ENCODE measurements at regions not wholly inside any gene's neighbourhood (a gene's known extent, or its start where the extent isn't known, plus 50 kb on each side); places are given as distances from the start of the nearest gene placed in this dataset.
"Not testable (repeated sequence)": the region's sequence is repeated elsewhere in the genome, so short reads cannot be mapped to it uniquely, and the experiment has no call there.

DNA sequence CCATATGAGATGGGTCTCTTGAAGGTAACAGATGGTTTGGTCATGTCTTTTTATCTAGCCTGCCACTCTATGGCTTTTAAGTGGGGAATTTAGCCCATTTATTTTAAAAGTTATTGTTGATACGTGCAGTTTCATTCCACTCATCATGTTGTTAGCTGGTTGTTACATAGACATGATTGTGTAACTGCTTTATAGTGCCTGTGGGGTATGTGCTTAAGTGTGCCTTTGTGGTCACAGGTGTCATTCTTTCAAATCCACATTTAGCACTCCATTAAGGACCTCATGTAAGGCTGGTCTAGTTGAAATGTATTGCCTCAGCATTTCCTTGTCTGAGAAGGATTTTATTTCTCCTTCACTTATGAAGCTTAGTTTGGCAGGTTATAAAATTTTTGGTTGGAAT is 263.8 kb upstream of the LUZP2 start:
- no peak for DNase-seq

- no peak for DNase-seq
Measured at GRCh38 chr11:24234822-24235508, 261.9 kb upstream of the LUZP2 start.

DNA sequence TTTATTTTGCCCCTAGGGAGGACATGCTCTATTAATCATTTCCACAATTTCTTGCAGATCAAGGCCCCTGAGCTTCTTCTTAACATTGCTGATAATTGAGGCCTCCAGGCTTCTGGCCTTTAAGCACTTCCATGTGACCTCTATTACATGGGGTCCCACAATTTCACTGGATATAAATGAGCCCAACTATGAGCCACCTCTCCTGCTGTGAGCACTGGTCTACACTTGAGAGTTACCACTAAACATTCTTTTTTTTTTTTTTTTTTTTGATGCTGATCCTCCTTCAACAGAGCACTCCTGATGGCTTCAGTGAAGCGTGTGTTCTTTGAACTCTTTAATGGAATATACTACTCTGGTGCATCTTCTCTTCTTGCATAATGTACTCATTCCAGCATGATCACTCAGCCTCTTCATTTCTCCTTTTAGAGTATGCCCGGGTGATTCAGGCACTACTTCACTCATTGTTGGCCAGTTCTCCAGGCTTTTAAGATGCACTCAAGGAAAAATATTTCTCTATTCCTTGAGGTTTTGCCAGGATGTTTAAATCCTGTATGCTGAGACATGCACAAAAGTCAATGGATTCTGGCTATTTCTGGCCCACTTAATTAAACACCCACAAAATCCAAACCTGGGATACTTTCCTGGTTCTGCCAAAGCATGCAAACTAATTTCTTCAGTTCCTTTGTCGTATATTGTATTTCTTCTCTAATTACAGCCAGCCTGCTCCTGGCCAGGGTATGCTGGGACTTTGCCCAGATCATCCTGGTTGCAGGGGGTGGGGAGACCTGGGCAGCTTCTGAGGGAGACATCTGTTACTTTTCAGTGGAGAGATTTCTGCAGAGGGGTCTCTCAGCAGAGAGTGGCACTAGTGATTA is 257.8 kb upstream of the LUZP2 start:
- DNase-seq = no peak

DNA sequence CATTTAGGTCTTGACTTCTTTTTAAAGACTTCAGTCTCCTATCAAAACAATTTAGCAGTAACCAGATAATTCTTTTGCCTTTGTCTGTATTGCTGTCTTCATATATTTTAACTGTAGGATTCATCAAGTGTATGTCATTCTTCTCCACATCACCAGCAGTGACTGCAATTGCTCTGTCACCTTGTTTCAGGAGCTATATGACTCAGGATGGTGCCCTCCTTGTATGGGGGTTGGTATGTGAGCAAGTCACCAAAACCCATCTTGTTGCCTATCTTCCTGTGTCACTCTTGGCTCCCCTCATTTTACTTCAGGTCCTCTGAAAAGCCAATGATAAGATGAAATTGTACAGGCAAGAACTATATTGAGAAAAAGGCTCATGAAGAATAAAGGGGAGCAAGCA is 256.9 kb upstream of the LUZP2 start:
- DNase-seq = no peak

DNA sequence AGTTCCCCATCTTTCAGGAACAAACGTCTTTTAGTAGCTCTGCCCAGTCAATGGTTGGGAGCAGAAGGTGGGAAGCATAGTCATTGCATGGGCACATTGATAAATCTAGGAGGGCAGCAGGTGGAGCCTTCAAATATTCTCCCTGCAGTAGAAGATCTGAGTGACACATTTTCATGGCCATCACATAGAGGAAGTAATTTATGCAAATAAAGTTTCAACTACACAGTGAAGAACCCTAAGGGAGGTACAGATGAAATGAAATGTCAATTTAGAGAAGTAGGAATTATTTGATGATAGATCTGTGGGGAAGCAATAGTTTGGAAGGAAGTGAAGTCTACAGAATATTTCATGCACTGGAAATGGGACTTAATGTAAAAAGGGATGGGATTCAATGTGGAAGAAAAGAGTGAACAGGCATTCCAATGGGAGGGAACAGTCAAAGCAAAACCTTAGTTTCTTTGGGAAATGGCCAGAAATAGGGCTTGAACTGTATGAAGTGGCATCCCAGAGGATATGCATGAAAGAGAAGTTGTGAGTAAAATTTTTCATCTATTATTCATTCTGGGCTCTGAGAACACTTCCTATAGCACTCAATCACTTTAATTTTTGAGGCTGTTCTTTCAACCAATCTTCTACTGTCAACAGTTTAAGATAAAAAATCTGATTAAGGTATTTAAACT is 256.2 kb upstream of the LUZP2 start:
- no peak for DNase-seq

DNA sequence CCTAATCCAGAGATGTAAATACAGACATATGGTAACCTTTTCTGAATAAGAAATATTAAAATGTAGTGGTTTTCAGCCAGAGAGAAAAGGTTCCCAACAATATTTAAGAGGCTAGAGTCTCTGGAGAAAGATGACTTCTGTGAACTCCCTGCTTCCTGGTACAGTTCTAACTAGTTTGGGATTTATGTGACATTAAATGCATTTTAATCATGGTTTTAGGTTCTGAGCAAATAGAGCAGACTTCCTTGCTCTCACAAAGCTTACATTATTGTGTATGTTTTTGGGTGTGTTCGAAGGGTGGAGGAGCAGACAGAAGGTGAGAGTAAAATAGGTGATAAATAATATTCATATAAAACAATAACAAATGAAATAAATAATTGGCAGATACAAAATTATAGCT is 250.1 kb upstream of the LUZP2 start:
- no peak for DNase-seq

DNA sequence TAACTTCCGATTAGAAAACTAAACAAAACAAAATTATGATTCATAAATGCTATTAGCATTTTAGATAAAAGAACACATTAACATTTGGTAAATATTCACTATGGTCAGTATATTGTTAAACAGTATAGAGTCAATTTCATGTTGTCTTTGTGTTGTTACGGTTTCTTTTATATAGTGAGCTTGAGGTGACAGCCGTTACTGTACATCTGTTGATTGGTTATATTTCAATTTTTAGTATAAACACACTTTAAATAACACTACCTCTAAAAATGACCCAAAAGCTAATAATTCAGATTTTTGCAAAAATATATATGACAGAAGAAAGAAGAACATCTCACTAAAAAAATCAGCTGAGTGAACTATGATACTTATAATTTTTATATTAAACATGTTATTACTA is 249.0 kb upstream of the LUZP2 start:
- DNase-seq = no peak

DNA sequence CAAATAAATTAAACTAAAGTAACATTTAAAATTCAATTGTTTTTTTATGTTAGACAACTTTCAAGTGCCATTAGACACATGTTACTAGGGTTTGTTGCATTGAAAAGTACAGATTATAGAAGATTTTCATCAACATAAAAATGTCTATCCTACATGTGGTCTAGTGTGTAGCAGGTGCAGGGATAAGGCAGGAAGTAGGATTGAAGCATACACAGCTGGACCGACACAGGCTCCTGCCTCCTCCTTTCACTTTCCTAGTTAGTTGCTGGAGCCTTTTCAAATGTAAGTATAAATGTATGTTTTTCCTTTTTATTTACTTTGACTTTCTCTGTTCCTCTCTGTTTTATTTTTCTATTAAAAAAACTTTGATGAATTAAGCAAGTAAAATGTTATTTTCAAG is 246.9 kb upstream of the LUZP2 start:
- no peak for DNase-seq

- DNase-seq = no peak
Measured at GRCh38 chr11:24253237-24253760, 243.6 kb upstream of the LUZP2 start.

GRCh38 chr11:24264868-24265267 is 232.0 kb upstream of the LUZP2 start:
- DNase-seq = no peak

DNA sequence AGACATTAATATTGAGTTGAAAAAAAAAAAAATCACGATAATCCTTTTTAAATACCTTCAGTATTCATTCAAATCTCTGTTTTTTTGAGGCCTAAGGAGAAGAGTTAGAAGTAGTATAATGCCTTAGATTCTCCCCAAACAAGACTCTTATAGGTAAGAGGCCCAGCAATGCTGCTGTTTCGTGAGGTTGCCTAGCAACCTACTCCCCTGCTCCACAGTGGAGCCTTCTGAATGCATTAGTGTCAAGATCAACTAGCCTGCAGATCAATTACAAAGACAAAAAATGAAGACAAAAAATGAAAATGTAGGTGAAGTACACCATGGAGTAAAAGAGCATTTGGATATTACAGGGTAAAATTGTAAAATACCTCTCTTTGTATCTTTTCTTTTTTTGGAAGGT is 229.8 kb upstream of the LUZP2 start:
- no peak for DNase-seq

GRCh38 chr11:24271798-24272197 is 225.1 kb upstream of the LUZP2 start:
- DNase-seq = no peak

- not testable (repeated sequence) for DNase-seq
Measured at GRCh38 chr11:24274214-24274781, 222.6 kb upstream of the LUZP2 start.

DNA sequence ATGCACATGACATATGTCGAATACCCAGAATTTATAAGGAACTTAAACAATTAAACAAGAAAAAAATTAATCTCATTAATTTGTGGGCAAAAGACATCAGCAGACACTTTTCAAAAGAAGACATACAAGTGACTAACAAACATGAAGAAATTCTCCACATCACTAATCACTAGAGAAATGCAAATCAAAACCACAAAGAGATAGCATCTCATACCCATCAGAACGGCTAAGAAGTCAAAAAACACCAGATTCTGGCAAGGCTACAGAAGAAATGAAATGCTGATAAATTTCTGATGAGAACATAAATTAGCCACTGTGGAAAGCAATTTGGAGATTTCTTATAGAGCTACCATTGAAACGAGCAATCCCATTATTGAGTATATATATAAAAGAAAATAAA is 210.6 kb upstream of the LUZP2 start:
- no peak for DNase-seq

GRCh38 chr11:24289301-24289700 is 207.6 kb upstream of the LUZP2 start:
- no peak for DNase-seq

DNA sequence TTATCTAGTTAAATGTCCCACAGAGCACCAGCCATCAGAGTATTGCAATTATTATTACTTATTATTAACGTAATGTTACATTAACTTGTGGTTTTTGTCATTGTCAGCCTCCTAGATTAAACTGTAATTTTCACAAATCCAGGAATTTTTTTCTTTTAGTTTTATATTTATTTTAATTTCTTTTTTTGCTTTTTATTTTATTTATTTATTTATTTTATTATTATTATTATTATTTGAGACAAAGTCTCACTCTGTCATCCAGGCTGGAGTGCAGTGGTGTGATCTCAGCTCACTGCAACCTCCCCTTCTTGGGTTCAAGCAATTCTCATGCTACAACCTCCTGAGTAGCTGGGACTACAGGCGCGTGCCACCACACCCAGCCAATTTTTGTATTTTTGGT is 202.9 kb upstream of the LUZP2 start:
- DNase-seq = no peak

- DNase-seq = no peak
Measured at GRCh38 chr11:24295360-24295759, 201.5 kb upstream of the LUZP2 start.

GRCh38 chr11:24297461-24297860 is 199.4 kb upstream of the LUZP2 start:
- no peak for DNase-seq

- no peak for DNase-seq
Measured at GRCh38 chr11:24298146-24298545, 198.7 kb upstream of the LUZP2 start.

GRCh38 chr11:24311974-24312373 is 184.9 kb upstream of the LUZP2 start:
- no peak for DNase-seq

GRCh38 chr11:24312464-24313238 is 184.2 kb upstream of the LUZP2 start:
- no peak for DNase-seq

- no peak for DNase-seq
Measured at GRCh38 chr11:24321229-24321628, 175.6 kb upstream of the LUZP2 start.

All from activated CD4-positive, alpha-beta T cell treated with anti-CD3 and anti-CD28 coated beads, Interleukin-2, amount 50 U/mL, for 48 hours (primary cell).